Stomach (tissue), 4 donors: ENCODE measurements at regions not wholly inside any gene's neighbourhood (a gene's known extent, or its start where the extent isn't known, plus 50 kb on each side); places are given as distances from the start of the nearest gene placed in this dataset.

Experiments
- EP300 ChIP-seq: sonication (generic); formaldehyde crosslinking; IDR thresholded peaks from one replicate; pipeline ENCODE4 v1.6.1; 2017; ENCODE audit warnings: antibody characterized with exemption
- POLR2A ChIP-seq, 4 donors: fragments of 450-650 bp; IDR thresholded peaks; one replicate each; pipeline ENCODE4 v1.6.1; 2016; ENCODE audit warnings: antibody characterized with exemption in 4 of 4, control low read depth in 2 of 4, mild to moderate bottlenecking in 1 of 4, moderate library complexity in 1 of 4
- POLR2AphosphoS5 ChIP-seq, 3 donors: sonication (generic); formaldehyde crosslinking; IDR thresholded peaks; one replicate each; pipeline ENCODE4 v1.6.1; 2016; ENCODE audit warnings: antibody characterized with exemption in 3 of 3
- TF ChIP-seq, protein P1 (sequence below), 7 experiments: fragments of 450-650 bp in 4 of 7; fragments of 200-600 bp in 3 of 7; sonication (generic) in 3 of 7; IDR thresholded peaks; one replicate each; pipeline ENCODE4 v1.5.1; 2016 to 2019; ENCODE audit warnings: antibody characterized with exemption in 7 of 7, control low read depth in 2 of 7, mild to moderate bottlenecking in 1 of 7

- TF ChIP-seq POLR2A (IDR thresholded peaks at IDR 0.05) (no peak), EP300 (no peak), POLR2AphosphoS5 (IDR thresholded peaks at IDR 0.05) (no peak)
- TF ChIP-seq, protein P1, sequence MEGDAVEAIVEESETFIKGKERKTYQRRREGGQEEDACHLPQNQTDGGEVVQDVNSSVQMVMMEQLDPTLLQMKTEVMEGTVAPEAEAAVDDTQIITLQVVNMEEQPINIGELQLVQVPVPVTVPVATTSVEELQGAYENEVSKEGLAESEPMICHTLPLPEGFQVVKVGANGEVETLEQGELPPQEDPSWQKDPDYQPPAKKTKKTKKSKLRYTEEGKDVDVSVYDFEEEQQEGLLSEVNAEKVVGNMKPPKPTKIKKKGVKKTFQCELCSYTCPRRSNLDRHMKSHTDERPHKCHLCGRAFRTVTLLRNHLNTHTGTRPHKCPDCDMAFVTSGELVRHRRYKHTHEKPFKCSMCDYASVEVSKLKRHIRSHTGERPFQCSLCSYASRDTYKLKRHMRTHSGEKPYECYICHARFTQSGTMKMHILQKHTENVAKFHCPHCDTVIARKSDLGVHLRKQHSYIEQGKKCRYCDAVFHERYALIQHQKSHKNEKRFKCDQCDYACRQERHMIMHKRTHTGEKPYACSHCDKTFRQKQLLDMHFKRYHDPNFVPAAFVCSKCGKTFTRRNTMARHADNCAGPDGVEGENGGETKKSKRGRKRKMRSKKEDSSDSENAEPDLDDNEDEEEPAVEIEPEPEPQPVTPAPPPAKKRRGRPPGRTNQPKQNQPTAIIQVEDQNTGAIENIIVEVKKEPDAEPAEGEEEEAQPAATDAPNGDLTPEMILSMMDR (IDR thresholded peaks at IDR 0.05), result no peak
Measured at GRCh38 chr1:186730951-186731729, 50.9 kb upstream of the PTGS2 start.
